ENCODE measurements at regions not wholly inside any gene's neighbourhood (a gene's known extent, or its start where the extent isn't known, plus 50 kb on each side); places are given as distances from the start of the nearest gene placed in this dataset.

- no peak for DNase-seq
- Histone ChIP-seq H2BK5ac (ENCODE audit: low read depth, low read length, poor library complexity) (no peak overlapping the region), H3K4me1 (ENCODE audit: control insufficient read depth in 1 of 2, insufficient read depth in 2 of 2, low read length in 2 of 2) (no peaks in the 10 kb centered on the region), H3K79me2 (ENCODE audit: control insufficient read depth, insufficient read depth, low read length, poor library complexity) (no peaks in the 10 kb centered on the region), H3K14ac (ENCODE audit: low read length) (no peak overlapping the region), H3K18ac (ENCODE audit: low read length) (no peak overlapping the region), H3K9ac (ENCODE audit: low read length) (no peak overlapping the region), H3K27ac (ENCODE audit: low read depth, low read length) (no peak overlapping the region), H3K23ac (ENCODE audit: low read length) (no peak overlapping the region), H4K8ac (ENCODE audit: low read depth, low read length) (no peak overlapping the region), H2AFZ (ENCODE audit: insufficient read depth, low read length, poor library complexity) (no peak overlapping the region), H2BK12ac (ENCODE audit: low read length) (no peak overlapping the region), H2BK120ac (ENCODE audit: insufficient read depth, low read length, poor library complexity) (no peak overlapping the region), H4K91ac (ENCODE audit: low read depth, low read length) (no peak overlapping the region), H3K4me3 (ENCODE audit: low read depth, low read length) (no peak overlapping the region), H3K4ac (ENCODE audit: low read depth, low read length) (no peak overlapping the region), H3K27me3 (ENCODE audit: insufficient read depth, low read length) (no peaks in the 10 kb centered on the region), H3K79me1 (ENCODE audit: low read length) (no peaks in the 10 kb centered on the region), H4K12ac (ENCODE audit: low read depth, low read length) (no peak overlapping the region), H2AK5ac (ENCODE audit: low read length) (no peak overlapping the region), H3K9me3 (ENCODE audit: insufficient read depth, low read depth, low read length) (no peaks in the 10 kb centered on the region), H3K36me3 (ENCODE audit: control insufficient read depth in 1 of 2, insufficient read depth in 2 of 2, low read length in 2 of 2) (no peaks in the 10 kb centered on the region), H3K4me2 (ENCODE audit: low read length) (no peak overlapping the region)
- no CpG with 5 or more reads among the region's 1 CpG for WGBS (ENCODE audit: extremely low coverage, insufficient coverage, insufficient read length)
Observed at GRCh38 chr16:55252577-55252976, 71.4 kb upstream of the IRX6 start.

- no peak overlapping the region for H2AK5ac ChIP-seq (ENCODE audit: low read length)
- DNase-seq: no peak
- no peak overlapping the region for H3K9ac ChIP-seq (ENCODE audit: low read length)
- H3K27me3 ChIP-seq (ENCODE audit: insufficient read depth, low read length): no peaks in the 10 kb centered on the region
- no peak overlapping the region for H3K4me2 ChIP-seq (ENCODE audit: low read length)
- no peak overlapping the region for H3K18ac ChIP-seq (ENCODE audit: low read length)
- H3K4me3 ChIP-seq (ENCODE audit: low read depth, low read length): no peak overlapping the region
- no peak overlapping the region for H3K4ac ChIP-seq (ENCODE audit: low read depth, low read length)
- no peaks in the 10 kb centered on the region for H3K9me3 ChIP-seq (ENCODE audit: insufficient read depth, low read depth, low read length)
- no peak overlapping the region for H4K8ac ChIP-seq (ENCODE audit: low read depth, low read length)
- H3K4me1 ChIP-seq (ENCODE audit: control insufficient read depth in 1 of 2, insufficient read depth in 2 of 2, low read length in 2 of 2): no peaks in the 10 kb centered on the region
- no peak overlapping the region for H2BK5ac ChIP-seq (ENCODE audit: low read depth, low read length, poor library complexity)
- H3K23ac ChIP-seq (ENCODE audit: low read length): no peak overlapping the region
- no peak overlapping the region for H4K91ac ChIP-seq (ENCODE audit: low read depth, low read length)
- H2BK120ac ChIP-seq (ENCODE audit: insufficient read depth, low read length, poor library complexity): no peak overlapping the region
- no peaks in the 10 kb centered on the region for H3K79me1 ChIP-seq (ENCODE audit: low read length)
- no peak overlapping the region for H4K12ac ChIP-seq (ENCODE audit: low read depth, low read length)
- no peak overlapping the region for H3K14ac ChIP-seq (ENCODE audit: low read length)
- no peak overlapping the region for H2BK12ac ChIP-seq (ENCODE audit: low read length)
- H2AFZ ChIP-seq (ENCODE audit: insufficient read depth, low read length, poor library complexity): no peak overlapping the region
- H3K36me3 ChIP-seq (ENCODE audit: control insufficient read depth in 1 of 2, insufficient read depth in 2 of 2, low read length in 2 of 2): no peaks in the 10 kb centered on the region
- H3K79me2 ChIP-seq (ENCODE audit: control insufficient read depth, insufficient read depth, low read length, poor library complexity): no peaks in the 10 kb centered on the region
- no peak overlapping the region for H3K27ac ChIP-seq (ENCODE audit: low read depth, low read length)
Observed at GRCh38 chr16:55253987-55254386, 70.0 kb upstream of the IRX6 start.

GRCh38 chr16:55255733-55256282 lies 68.2 kb upstream of the IRX6 start:
- Histone ChIP-seq H4K12ac (ENCODE audit: low read depth, low read length) (no peak overlapping the region), H3K4ac (ENCODE audit: low read depth, low read length) (no peak overlapping the region), H3K27me3 (ENCODE audit: insufficient read depth, low read length) (no peaks in the 10 kb centered on the region), H3K79me1 (ENCODE audit: low read length) (no peaks in the 10 kb centered on the region), H2BK120ac (ENCODE audit: insufficient read depth, low read length, poor library complexity) (no peak overlapping the region), H4K8ac (ENCODE audit: low read depth, low read length) (no peak overlapping the region), H2BK12ac (ENCODE audit: low read length) (no peak overlapping the region), H3K9ac (ENCODE audit: low read length) (no peak overlapping the region), H2BK5ac (ENCODE audit: low read depth, low read length, poor library complexity) (no peak overlapping the region), H3K18ac (ENCODE audit: low read length) (no peak overlapping the region), H3K4me1 (ENCODE audit: control insufficient read depth in 1 of 2, insufficient read depth in 2 of 2, low read length in 2 of 2) (no peaks in the 10 kb centered on the region), H3K4me3 (ENCODE audit: low read depth, low read length) (no peak overlapping the region), H3K27ac (ENCODE audit: low read depth, low read length) (no peak overlapping the region), H3K9me3 (ENCODE audit: insufficient read depth, low read depth, low read length) (no peaks in the 10 kb centered on the region), H3K4me2 (ENCODE audit: low read length) (no peak overlapping the region), H3K23ac (ENCODE audit: low read length) (no peak overlapping the region), H4K91ac (ENCODE audit: low read depth, low read length) (no peak overlapping the region), H2AK5ac (ENCODE audit: low read length) (no peak overlapping the region), H3K79me2 (ENCODE audit: control insufficient read depth, insufficient read depth, low read length, poor library complexity) (no peaks in the 10 kb centered on the region), H2AFZ (ENCODE audit: insufficient read depth, low read length, poor library complexity) (no peak overlapping the region), H3K14ac (ENCODE audit: low read length) (no peak overlapping the region), H3K36me3 (ENCODE audit: control insufficient read depth in 1 of 2, insufficient read depth in 2 of 2, low read length in 2 of 2) (no peaks in the 10 kb centered on the region)
- no peak for DNase-seq
- no CpG with 5 or more reads among the region's 9 CpGs for WGBS (ENCODE audit: extremely low coverage, insufficient coverage, insufficient read length)

GRCh38 chr16:55256412-55257016 lies 67.5 kb upstream of the IRX6 start:
- no CpG with 5 or more reads among the region's 20 CpGs for WGBS (ENCODE audit: extremely low coverage, insufficient coverage, insufficient read length)
- Histone ChIP-seq H4K12ac (ENCODE audit: low read depth, low read length) (no peak overlapping the region), H3K27me3 (ENCODE audit: insufficient read depth, low read length) (no peaks in the 10 kb centered on the region), H3K4me3 (ENCODE audit: low read depth, low read length) (no peak overlapping the region), H3K18ac (ENCODE audit: low read length) (no peak overlapping the region), H3K4me2 (ENCODE audit: low read length) (no peak overlapping the region), H3K23ac (ENCODE audit: low read length) (no peak overlapping the region), H3K79me1 (ENCODE audit: low read length) (no peaks in the 10 kb centered on the region), H2BK120ac (ENCODE audit: insufficient read depth, low read length, poor library complexity) (no peak overlapping the region), H3K4me1 (ENCODE audit: control insufficient read depth in 1 of 2, insufficient read depth in 2 of 2, low read length in 2 of 2) (no peaks in the 10 kb centered on the region), H2AFZ (ENCODE audit: insufficient read depth, low read length, poor library complexity) (no peak overlapping the region), H3K14ac (ENCODE audit: low read length) (no peak overlapping the region), H2BK5ac (ENCODE audit: low read depth, low read length, poor library complexity) (no peak overlapping the region), H2AK5ac (ENCODE audit: low read length) (no peak overlapping the region), H3K9me3 (ENCODE audit: insufficient read depth, low read depth, low read length) (no peaks in the 10 kb centered on the region), H3K9ac (ENCODE audit: low read length) (no peak overlapping the region), H3K27ac (ENCODE audit: low read depth, low read length) (no peak overlapping the region), H4K8ac (ENCODE audit: low read depth, low read length) (no peak overlapping the region), H3K4ac (ENCODE audit: low read depth, low read length) (no peak overlapping the region), H3K36me3 (ENCODE audit: control insufficient read depth in 1 of 2, insufficient read depth in 2 of 2, low read length in 2 of 2) (no peaks in the 10 kb centered on the region), H2BK12ac (ENCODE audit: low read length) (no peak overlapping the region), H3K79me2 (ENCODE audit: control insufficient read depth, insufficient read depth, low read length, poor library complexity) (no peaks in the 10 kb centered on the region), H4K91ac (ENCODE audit: low read depth, low read length) (no peak overlapping the region)
- no peak for DNase-seq
